ENCODE measurements at regions not wholly inside any gene's neighbourhood (a gene's known extent, or its start where the extent isn't known, plus 50 kb on each side); places are given as distances from the start of the nearest gene placed in this dataset.
"Not testable (repeated sequence)": the region's sequence is repeated elsewhere in the genome, so short reads cannot be mapped to it uniquely, and the experiment has no call there.

GRCh38 chr17:27065588-27065987 is 228.3 kb upstream of the WSB1 start:
- DNase-seq (ENCODE audit: low spot score) = no peak

DNA sequence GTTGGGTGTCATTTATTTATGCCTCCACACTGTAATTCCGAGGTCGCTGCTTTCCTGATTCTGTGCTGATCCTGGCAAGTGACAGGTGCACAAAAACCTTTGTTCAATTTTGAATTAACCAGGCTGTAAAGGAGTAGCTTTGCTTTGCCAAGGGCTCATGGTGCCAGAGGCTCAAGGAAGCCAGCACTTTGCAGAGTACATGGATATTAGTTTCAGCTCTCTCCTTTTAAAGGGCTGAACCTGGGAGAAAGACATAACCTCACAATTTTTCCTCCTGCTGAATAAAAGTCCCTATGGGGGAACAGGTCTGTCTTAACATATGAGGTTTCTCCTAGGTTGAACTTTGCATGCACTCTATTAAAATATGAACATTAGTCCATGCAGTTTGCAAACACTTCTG is 227.6 kb upstream of the WSB1 start:
- no peak for DNase-seq (ENCODE audit: low spot score)

GRCh38 chr17:27069842-27070508 is 223.9 kb upstream of the WSB1 start:
- no peak for DNase-seq (ENCODE audit: low spot score)

- no peak for DNase-seq (ENCODE audit: low spot score)
Observed at GRCh38 chr17:27070836-27071235, 223.1 kb upstream of the WSB1 start.

GRCh38 chr17:27072885-27073284 is 221.0 kb upstream of the WSB1 start:
- no peak for DNase-seq (ENCODE audit: low spot score)

DNA sequence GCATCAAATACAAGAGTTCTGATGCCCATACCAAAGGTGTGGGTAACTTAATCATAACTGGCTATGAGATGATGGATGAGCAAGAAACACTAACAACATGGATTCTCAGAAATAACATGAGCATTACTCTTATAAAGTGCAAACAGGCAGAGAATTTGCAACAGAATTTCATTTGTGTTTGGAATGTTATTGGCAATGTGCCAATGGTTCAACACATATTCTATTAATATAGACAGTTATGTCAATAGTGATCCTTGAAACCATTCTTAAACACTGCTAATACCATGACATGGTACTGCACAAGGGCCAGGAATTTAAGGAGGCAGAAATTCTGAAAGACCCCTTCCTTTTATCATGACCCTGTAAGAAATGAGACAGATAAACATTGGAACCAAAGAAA is 217.1 kb upstream of the WSB1 start:
- no peak for DNase-seq (ENCODE audit: low spot score)

- DNase-seq (ENCODE audit: low spot score) = no peak
Observed at GRCh38 chr17:27078296-27078695, 215.6 kb upstream of the WSB1 start.

DNA sequence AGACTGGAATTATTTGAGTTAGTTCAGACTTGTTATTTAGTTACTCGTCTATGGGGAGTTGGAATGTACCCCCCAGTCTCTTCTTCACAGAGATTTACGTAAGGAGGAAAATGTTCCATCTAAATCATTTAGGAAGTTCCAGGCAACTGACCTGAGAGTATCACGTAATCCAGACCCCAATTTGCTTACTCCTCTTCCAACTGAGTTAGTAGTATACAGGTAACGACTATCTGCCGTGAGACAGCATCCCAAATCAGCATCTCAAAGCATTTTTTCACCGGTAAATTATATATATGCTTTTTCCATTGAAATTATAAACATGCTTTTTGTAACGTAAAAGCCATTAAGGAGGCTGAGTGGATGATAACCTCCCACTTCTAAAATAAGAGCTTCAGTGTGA is 214.3 kb upstream of the WSB1 start:
- no peak for DNase-seq (ENCODE audit: low spot score)

DNA sequence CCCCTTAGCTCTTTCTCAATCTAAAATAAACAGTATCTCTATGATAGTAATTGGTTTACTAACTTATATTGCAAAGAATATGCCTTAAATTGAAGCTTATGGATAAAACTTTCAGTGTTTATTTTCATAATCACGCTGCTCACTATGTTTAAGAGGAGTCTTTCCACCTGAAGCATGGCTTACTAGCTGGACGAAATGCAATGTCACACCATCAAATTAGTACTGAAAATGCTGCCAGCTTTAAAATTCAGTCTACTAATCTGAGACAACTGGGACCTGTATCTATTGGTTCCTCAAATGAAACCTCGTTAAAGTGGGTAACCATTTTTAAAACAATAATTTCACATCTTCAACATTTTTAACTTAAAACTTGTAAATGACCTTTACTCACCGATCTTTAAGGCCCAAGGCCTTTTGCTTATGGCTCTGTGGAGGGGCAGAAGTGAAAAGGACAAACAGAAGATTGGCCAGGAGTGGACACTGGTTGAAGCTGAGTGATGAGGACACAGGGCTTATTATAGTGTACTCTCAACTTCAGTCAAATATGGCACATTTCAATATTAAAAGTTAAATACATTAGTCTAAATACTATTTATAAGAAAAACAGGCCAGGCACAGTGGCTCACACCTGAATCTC is 212.8 kb upstream of the WSB1 start:
- no peak for DNase-seq (ENCODE audit: low spot score)

DNA sequence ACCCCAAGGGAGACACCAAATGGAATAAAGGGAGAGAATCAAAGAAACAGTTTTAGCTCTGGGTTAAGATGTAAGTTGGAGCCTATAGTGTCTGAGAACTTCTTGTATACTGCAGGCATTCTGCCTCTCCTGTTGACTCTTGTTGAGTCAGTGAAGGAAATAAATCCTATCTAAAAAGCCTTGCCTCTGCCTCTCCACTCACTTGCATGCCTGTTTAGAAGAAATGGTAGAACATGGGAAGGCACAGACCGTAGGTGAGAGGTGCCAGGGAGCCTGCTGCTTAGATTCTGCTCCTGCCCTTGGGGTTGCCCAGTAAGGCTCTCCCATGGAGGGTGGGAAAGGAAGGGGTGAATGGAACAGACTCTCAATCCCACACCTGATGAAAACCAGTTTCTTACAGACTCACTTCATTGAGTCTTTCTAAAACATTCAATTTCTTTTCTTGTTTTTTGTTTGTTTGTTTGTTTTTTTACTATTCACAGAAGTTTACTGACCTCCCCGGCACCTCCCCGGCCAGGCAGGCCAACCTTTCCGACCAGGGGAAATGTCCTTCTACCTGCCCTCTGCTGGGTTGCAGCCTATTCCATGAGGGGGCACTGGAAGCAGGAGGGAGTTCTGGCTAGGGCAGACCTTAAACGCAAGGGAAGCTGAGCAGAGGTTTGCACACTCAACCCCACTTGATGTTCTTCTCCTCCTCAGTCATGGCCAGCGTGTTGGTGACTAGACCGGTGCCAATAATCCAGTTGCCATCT is 211.7 kb upstream of the WSB1 start:
- DNase-seq (ENCODE audit: low spot score) = no peak

DNA sequence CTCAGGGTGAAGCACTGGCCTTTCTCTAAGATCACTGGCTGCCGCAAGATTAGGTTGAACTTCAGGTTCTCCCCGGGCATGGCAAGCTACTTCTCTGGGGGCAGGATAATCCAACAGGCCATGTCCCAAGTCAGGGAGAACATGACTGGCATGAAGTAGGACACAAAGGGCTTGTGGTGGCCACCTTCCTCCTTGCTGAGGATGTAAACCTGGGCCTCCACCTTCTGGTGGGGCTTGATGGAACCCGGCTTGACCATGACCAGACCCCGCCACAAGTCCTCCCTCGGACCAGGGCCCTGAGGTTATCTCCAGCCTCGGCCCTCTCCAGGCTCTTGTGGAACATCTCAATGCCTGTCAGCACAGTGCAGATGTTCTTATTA is 211.1 kb upstream of the WSB1 start:
- no peak for DNase-seq (ENCODE audit: low spot score)

DNA sequence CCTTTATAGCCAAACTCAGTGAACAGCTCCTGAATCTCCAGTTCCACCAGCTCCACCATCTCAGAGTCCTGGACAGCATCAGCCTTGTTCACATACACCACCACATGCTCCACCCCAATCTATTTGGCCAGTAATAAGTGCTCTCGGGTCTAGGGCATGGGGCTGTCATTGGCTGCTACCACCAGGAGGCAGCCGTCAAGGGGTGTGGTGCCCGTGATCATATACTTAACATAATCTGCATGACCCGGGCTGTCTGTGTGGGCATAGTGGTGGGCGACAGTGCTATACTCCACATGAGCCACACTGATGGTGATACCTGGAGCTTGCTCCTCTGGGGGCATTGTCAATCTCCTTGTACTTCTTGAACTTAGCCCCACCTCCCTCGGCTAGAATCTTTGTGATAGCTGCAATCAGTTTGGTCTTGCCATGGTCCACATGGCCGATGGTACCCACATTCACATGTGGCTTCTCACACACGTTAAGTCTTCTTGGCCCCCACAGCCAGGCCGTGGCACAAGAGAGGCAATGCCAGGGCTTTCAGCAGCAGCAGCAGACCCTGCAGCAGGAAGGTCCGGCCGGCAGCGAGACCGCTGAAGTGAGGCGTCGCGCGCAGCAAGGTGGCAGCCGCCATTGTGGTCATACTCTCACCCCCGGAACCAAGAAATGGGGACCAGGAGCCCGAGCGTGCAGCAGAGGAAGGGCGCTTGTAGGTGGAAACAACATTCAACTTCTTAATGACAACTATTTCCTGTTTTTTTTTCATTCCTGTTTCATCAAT is 210.3 kb upstream of the WSB1 start:
- DNase-seq (ENCODE audit: low spot score) = no peak

GRCh38 chr17:27085517-27085916 is 208.4 kb upstream of the WSB1 start:
- no peak for DNase-seq (ENCODE audit: low spot score)

DNA sequence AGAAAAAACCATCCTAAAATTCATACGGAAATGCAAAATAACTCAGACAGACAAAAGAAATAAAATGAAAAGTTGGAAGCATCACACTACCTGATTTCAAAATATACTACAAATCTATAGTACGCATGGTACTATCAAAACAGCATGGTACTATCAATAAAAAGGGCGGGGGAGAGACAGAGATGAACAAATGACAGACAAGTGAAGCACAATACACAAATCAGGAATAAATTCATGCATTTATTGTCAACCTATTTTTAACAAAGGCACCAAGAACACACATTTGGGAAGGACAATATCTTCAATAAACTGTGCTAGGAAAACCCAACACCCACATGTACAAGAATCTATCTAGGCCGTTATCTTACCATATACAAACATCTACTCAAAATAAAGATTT is 207.4 kb upstream of the WSB1 start:
- no peak for DNase-seq (ENCODE audit: low spot score)

GRCh38 chr17:27087935-27088766 is 205.8 kb upstream of the WSB1 start:
- no peak for DNase-seq (ENCODE audit: low spot score)

GRCh38 chr17:27088767-27089078 is 205.2 kb upstream of the WSB1 start:
- no peak for DNase-seq (ENCODE audit: low spot score)

- not testable (repeated sequence) for DNase-seq (ENCODE audit: low spot score)
Observed at GRCh38 chr17:27089079-27089928, 204.6 kb upstream of the WSB1 start.

DNA sequence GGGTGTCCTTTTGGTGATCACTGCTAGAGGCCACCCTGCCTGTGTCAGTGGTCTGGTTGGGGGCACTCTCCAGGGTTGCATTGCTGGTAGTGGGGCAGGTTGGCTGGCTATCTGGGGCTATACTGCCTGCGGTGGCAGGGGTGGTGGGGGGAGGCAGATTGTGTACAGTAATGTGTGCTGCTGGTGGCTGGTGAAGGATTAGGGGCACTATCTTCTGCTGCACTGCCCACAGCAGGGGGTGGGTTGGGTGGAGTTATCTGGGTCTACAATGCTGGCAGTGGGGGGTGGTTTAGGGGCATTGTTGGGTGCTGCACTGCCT is 204.0 kb upstream of the WSB1 start:
- no peak for DNase-seq (ENCODE audit: low spot score)

DNA sequence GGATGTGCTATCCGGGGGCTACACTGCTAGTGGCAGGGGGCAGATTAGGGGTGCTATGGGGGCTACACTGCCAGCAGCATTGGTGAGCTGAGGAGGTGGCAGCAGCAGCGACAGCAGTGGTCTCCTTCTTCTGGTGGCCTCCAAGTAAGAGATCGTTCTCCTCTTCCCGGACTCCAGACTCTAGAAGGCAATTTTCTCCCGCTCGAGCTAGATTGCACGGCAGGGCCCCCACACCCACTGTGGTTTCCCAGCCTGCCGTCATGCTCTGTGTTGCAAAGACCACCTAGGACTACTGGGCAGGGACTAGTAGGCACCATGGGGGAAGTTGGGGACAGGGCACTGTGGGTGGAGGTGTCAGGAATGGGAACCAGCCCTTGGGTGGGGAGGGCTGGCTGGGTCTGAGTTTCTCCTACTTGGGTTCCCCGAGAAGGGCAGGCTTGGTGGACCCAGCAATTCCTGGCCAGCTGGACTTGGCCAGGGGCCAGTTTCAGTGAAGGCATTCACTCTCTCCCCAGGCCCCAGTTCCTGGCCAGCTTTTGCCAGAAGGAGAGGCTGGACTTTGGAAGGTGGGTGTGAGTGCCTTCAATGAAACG is 203.4 kb upstream of the WSB1 start:
- not testable (repeated sequence) for DNase-seq (ENCODE audit: low spot score)

- DNase-seq (ENCODE audit: low spot score) = no peak
Observed at GRCh38 chr17:27091043-27091497, 202.8 kb upstream of the WSB1 start.

GRCh38 chr17:27094179-27094578 is 199.7 kb upstream of the WSB1 start:
- DNase-seq (ENCODE audit: low spot score) = not testable (repeated sequence)

Measured in AG08395 (cell line).